GM19023 (cell line): ENCODE measurements at regions not wholly inside any gene's neighbourhood (a gene's known extent, or its start where the extent isn't known, plus 50 kb on each side); places are given as distances from the start of the nearest gene placed in this dataset.

Experiments used
- ATAC-seq: cut with Tn5 transposase; IDR thresholded peaks from one replicate; pipeline ENCODE4 v1.9.1; 2021; ENCODE audit warnings: mild to moderate bottlenecking, moderate library complexity; ENCODE audit not compliant: unreplicated experiment

DNA sequence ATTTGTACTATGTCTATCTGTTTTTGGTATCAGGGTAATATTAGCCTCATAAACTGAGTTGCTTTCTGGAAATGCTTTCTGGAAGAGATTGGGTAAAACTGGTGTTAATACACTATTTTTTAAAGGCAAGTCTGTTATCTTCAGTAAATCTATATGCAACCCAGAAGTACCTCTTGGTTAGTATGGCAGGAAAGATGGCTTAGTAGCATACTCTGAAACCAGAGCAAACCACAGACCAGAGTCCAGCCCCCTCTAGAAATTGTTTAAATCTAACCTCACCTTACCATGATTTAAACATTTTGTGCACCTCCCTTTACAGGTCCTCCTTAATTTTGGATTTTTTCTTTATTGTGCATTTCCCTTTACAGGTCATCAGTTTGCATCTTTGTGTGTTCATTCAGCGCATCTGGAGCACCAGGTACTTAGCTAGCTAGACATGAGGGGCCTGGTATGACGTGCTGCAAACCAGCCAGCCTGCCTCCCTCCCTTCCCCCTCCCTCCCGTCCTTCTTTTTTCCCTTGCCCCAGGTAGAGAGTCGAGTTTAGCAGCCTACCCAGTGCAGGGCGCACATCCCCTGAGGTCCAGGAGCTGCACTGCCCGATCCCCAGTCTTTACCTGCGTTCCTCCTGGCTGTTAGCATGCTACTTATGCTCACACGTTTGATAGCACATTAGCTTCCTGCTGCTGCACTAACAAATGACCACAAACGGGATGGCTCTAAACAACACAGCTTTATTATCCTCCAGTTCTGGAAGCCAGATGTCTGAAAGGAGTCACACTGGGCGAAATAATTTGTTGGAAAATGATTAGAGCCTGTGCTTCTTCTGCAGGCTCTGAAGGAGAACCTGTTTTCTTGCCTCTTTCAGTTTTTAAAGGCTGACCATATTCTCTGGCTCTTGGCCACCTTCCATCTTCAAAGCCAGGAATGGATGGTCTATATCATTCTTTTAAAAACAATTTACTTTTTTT lies 299.9 kb upstream of the HABP2 start:
- ATAC-seq: no peak

DNA sequence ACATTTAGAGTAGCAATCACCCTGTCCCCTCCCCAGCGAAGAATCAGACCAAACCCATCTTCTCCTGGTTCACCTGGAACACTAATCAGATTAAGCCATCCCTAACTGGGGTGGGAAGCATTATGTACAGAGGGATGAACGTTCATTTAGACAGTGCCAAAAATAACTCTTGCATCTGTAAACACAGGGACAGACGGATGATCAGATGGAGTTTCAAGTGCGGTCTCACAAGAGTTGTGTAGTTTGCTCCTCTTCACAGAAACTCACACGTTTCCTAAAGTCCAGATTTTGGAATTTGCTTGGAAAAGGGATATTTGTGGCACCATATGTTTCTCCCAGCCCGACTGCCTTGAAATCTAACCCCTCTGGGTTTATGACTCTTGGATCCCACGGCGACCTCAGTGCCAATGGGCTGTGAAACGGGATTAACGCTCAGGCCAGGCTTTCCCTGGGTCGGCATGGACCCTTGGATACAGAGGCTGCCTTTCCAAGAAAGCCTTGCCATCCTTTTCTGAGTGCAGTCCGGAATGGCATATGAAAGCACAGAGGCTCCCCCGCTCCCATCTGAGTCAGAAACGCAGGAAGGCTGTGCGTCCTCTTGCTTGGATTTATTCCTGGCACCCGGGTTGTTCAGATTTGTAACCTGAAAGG lies 293.2 kb upstream of the HABP2 start:
- no peak for ATAC-seq

DNA sequence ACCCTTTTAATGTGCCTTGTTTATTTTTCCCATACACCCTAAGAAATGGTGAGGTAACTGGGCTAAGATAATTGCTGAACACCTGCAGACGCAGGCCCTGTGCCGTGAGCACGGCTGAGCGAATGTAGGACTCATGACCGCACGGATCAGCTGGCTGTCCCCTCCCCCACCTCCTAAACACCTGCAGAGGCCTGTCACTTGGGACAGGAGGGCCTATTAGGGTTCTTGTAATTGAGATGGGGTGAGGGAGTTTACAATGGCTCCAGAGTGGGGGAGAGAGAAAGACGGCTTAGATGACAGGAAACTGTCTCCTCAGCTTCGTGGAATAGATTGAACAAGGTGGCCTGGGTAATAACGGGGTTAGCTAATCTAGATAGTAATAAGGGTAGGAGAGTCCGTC lies 291.7 kb upstream of the HABP2 start:
- ATAC-seq: no peak

DNA sequence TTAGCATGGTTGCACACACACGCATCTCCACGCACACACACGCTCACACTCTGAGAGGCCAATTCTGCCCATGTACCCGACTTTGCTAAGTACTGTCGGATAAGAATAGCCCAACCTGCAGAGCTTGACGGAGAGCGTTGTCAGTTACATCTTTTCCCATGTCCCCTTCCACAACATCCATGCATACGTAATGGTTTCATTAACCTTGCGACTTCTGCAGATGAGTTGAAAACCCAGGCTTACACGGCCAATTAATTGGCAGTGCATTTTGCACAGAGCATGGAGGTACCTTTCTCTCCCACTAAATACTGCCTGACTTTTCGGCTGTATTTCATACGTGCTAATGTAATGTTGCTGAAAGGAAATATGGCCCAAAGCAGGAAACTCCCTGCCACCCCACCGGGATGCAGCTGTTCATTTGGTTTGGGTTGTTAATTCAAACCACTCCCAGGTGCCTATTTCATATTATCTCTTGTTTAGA lies 291.2 kb upstream of the HABP2 start:
- no peak for ATAC-seq

DNA sequence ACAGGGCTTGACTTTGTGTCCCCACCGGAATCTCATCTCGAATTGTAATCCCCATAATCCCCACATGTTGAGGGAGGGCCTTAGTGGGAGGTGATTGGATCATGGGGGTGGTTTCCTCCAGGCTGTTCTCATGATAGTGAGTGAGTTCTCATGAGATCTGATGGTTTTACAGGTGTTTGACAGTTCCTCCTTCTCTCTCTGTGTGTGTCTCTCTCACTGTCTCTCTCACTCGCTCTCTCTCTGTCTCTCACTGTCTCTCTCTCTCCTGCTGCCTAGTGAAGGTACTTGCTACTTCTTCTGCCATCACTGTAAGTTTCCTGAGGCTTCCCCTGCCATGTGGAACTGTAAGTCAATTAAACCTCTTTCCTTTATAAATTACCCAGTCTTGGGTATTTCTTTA lies 289.8 kb upstream of the HABP2 start:
- no peak for ATAC-seq

DNA sequence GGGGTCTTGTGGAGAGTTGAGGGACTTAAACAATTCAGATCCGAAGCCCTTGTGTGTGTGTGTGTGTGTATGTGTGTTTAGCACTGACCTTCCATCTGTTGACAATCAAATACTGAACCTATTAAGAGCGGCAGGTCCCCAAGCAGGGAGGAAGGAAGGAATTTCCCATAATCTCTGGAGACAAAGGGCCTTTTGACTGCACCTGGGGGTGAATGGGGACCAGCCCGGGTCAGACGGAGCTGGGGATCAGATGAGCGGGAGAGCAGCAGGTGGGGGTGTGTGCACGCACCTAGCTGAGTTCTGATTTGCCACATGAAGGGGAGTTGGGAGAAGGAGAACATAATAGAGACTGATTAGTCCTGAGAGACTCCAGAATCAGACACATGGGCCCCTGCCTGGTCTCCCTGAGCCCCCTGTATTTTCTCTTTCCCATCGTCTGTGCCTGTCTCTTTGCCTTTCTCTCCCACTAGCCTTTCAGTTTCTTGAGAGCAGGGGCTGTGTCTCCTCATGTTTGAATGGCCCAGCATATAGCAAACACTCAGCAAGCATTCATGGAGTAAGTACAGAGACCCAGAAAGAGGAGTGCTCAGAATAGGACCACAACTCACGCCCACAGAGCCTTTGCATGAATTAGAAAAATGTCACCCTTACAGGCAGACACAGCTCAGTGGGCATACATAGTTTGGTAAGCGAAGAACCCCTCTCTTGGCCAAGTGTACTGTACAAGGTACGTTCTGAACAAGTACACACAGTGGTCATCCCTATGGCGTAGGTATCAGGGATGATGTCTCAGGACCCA lies 288.3 kb upstream of the HABP2 start:
- no peak for ATAC-seq

DNA sequence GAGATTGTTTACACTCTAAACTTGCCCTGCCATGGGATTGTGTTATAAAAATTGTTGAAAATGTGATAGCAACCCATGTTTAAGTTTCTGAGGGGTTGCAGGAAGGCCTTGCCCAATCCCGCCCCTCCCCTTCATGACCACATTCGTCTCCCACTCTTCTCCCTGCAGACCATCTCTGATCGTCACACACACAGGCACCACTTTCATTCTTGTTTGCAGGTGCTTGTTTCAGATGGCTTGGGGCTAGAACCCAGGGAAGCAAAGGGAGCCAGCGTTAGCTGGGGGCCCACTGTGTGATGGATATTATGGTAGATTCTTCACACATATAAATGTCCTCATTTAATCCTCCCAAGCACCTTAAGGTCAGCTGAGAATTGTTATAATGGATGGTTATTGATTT lies 286.7 kb upstream of the HABP2 start:
- ATAC-seq: no peak

DNA sequence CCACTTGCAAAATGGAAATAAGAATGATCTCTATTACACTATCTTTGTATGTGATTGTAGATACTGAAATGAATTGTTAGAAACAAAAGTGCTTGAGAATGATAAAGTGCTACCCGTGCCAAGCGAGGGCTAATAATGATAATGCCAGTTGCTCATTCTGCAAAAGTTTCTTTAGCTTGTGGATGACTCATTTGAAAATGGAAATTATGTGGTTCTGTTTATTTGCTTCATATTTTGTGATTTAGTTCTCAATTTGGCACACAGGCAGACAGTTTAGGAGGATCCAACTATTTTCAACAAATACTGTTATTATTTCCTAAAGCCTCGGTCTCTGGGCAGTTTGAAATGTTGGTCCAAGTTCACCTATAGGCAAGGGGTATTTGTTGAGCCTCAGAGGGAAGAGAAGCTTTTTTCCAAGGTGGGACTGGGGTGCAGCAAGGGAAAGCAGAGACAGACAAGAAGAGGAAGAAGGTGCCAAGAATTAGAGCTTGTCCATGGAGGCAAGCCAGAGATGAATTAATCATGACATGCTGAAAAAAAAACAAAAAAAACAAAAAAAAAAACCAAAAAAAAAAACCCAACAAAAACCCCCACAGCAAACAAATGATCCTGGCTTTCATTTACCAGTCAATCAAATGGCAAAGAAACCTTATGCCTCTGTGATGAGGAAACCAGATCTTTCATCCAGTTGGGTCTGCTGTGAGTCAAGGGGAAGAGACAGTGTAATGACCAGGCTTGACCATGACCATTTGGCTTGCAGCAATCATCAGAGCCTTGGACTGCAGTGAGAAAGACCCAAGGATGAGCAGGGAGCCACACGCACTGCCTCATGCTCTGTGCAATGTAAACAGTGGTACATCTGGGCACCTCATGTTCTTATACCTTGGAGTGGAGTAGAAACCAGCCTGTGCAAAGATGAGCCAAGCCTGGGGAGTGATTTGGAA lies 285.0 kb upstream of the HABP2 start:
- ATAC-seq: no peak

DNA sequence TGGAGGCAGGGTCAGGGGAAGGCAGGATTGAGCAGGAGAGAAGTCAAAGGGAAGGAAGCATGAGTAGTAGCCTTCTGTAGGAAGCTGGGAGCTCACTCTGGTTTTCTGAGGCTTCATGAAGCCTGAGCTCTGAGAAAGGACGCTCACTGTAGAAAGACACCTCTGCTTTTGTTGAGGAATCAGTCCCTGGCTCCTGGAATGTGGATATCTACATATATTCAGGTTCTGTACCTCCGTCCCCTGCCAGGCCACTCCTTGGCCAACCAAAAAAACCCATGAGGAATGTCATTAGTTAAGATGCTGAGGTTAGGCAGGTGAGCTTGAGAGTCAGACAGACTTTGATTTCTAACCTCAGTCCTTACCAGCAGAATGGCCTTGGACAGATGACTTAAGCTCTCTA lies 283.5 kb upstream of the HABP2 start:
- ATAC-seq: no peak

DNA sequence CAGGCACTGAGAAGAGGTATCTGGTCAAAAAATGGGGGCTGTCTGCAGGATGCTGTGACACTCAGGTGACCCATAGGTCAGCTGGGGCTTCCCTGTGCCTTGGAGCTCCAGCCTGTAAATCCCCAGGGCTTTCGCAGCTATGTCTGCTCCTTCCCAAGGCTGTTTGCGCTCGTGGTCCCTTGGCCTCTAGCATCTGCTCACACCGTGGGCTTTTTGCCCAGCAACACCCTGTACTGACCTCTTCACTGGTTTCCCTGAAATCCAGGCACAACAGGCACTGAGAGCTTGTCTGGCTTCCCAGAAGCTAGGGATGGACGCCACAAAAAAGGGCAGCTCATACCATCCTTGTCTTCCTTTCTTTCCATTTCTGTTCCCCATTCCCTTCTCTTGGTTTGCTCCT lies 280.3 kb upstream of the HABP2 start:
- ATAC-seq: no peak

DNA sequence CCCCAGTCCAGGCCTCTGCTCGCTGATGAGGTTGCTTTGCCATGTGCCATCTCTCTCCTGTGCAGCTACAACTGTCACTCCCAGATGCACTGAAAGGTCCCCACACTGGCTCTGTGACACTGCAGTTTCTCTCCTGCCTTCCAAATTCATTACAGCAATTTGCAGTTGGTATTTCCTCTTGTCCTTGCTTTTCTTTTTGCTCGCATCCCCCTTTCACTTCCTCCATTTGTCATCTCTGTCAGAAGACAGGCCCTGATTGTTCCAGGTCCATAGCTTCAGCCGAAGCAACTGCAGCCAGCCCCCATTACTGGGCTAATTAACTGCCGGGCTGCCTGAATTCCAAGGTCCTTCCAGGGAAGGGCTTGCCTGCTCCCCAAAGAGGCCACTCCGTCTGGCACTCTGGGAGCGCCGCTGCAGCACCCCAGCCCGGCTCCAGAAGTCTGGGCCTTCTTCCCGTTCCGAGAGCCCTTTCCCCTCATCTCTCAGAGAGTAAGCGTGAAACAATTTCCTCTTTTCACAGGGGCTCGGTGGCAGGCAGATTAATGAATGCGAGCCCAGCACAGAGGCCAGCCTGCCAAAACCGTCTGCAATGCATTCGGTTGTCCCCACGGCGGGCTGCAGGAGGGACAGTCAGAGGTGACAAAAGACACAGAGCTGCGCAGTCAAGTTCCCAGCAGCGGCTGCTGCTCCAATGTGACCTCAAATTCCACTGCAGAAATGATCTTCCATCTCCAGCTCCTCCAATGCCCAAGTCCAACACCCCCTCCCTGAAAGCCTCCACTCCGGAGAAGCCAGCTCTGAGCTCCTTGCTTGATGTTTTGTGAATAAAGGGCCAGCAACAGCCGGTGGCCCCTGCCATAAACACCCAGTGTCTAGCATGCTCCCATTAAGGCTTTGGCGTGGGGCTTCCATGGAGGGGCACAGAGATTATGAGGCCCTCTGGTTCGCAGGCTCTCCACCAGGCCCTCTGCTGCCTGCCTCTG lies 279.4 kb upstream of the HABP2 start:
- no peak for ATAC-seq

DNA sequence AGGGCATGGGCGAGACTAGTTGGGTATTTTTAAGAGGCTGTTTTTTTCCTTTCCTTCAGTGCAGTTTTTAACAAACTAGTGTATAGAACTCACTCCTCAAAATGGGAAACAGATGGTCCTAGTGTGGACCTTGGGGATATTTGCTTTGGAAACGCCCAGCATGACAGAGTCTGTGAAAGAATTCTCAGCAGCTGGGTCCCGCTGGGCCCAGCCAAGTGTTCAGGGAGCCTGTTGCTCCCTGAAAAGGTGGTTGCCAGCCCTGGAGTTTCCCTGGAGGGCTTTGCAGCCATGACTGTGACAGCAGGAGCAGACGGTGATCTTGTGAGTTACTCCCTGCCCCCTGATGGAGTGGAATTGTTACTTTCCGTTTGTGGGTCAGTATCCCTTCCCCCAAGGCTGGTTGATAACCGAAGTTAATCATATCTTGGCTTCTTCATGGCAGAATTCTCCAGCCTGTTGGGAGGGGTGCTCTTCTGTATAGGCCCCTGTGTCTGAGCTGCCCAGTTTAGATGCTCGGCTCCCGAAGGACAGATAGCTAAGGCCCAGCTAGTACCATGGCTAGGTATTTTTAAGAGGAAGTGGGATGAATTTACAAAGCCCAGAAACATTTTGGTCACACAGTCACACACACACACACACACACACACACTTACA lies 278.6 kb upstream of the HABP2 start:
- no peak for ATAC-seq

DNA sequence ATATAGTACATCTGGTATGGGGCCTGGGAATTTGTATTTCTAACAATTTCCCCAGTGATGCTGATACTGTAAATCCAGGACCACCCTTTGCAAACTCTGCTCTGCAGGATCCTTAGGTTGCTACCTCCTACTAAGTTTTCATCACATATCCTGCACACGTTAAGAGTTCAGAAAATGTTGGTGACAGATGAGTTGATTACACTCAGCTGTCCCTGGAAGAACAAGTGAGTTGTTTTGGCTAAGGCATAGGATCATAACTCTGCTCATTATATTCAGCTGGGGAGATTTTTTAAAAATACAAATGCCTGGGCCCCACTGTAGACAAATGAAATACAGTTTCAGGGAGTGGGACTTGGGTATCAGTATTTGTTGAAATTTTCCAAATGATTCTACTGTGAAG lies 274.6 kb upstream of the HABP2 start:
- ATAC-seq: no peak

DNA sequence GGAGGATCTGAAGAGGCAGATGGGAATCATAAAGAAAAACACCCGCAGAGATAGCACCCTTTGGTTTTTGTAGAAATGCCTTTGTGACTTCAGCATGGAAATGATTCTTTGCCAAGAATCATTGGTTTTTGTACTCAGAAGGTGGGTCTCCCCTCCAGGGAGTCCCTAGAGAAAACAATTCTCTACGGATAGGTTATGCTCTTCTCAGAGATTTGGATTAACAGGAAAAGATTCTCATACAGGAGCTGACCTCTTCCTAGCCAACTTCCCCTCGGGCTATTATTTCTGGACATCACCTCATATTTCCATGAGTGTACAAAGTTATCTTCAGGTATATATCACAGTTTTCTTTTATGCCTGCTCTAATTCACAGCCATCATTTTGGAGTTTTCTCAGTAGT lies 274.2 kb upstream of the HABP2 start:
- no peak for ATAC-seq

DNA sequence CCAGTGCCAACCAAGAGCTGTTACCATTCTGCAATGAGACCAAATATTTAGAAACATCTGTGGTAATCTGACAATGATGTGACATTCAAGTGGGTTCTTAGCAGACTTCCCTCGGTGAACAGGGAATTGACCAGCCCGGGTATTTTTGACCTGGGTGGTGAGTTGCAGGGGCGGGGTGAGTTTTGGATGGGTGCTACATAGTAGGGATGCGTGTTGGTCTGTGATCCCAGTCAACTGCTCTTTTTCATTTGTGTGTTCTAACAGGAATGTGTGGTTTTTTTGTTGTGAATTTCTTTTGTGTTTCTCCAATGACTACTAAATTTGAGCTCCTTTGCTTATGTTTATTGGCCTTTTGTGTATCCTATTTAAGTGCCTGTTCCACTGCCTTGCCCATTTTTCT lies 273.6 kb upstream of the HABP2 start:
- no peak for ATAC-seq

DNA sequence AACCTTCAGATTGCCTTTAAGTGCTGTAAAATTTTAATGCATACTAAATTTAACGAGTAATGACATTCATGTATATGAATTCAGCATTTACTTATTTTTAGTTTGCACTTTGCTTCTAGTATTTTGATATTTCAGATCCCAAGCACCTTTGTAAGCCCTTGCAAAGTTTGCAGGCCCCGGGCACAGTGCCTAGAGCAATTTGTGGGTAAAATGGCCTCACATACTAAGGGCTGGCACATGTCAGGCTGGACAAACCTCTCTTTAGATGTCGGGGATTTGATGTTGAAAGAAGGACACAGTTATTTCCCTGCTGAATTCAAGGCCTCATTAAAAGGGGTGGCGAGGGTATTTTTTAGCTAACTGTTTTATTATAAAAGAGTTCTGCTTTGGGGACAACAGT lies 270.3 kb upstream of the HABP2 start:
- ATAC-seq: no peak

DNA sequence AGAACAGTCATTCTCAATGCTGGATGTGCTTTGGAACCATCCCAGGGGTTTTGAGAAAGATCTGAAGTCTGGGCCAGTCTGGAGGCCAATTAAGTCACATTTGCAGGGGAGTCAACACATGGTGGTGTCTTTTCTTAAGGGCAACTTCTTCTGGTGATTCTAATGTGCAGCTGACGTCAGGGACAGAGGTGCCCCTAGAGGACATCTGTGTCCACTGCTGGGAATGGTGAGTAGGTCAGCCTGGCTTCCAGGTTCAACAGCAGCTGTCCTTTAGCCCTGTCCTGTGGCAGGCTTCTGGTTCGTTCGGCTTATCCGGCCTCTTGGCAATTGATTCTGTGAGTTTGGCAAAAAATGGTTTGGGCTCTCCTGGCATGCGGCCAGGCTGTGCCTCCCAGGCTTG lies 269.7 kb upstream of the HABP2 start:
- ATAC-seq: no peak

DNA sequence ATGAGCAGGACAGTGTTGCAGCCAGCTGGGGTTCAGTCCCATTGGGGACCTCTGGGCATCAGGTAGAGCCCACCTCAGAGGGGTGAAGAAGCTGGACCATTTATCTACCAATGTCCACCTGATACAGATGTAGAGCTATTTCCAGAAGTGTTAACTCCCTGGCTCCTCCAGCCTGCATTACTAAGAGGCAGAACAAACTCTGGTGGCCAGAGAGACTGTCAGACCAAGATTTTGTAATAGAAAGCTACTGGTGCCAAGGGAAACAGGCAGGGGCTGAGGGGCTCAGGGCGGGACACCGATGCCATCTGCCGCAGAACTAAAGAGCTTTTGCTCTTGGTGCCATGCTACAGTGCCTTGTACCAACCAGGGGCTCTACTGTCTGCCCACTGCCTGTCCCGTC lies 268.2 kb upstream of the HABP2 start:
- ATAC-seq: no peak

DNA sequence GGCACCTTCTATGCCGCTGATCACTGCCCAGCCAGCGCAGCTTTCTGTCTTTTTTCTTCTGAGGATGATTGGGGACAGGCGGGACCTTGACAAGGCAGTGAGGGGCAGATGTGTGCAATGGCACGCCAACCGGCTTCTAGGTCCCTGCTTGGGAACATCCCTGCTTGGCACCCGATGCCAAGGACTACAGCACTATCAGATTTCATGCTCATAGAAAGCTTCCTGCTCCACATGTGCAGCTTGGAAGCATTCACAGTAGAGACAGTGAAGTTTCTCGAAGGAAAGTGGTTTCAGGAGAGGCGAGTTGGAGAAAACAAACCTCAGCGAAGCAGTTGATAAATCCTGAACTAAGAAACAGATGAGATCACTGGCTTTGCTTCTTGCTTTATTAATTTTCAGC lies 267.5 kb upstream of the HABP2 start:
- no peak for ATAC-seq
